Fibroblast of upper back skin (primary cell): ENCODE measurements at regions not wholly inside any gene's neighbourhood (a gene's known extent, or its start where the extent isn't known, plus 50 kb on each side); places are given as distances from the start of the nearest gene placed in this dataset.
"Not testable (repeated sequence)": the region's sequence is repeated elsewhere in the genome, so short reads cannot be mapped to it uniquely, and the experiment has no call there.

Experiments used
- DNase-seq: peaks from one replicate; pipeline ENCODE4 v3.0.0-alpha.2; 2013

GRCh38 chr13:48851707-48852106, 124.0 kb upstream of the FNDC3A start:
- DNase-seq = no peak

- DNase-seq = no peak
Observed at GRCh38 chr13:48852911-48853727, 122.6 kb upstream of the FNDC3A start.

- DNase-seq = peak; percentile 47
Observed at GRCh38 chr13:48853728-48854102, 122.0 kb upstream of the FNDC3A start.

GRCh38 chr13:48857576-48857975, 118.1 kb upstream of the FNDC3A start:
- DNase-seq = no peak

- no peak for DNase-seq
Observed at GRCh38 chr13:48858122-48858902, 117.4 kb upstream of the FNDC3A start.

- DNase-seq = no peak
Observed at GRCh38 chr13:48859272-48860105, 116.2 kb upstream of the FNDC3A start.

- DNase-seq = no peak
Observed at GRCh38 chr13:48860364-48860763, 115.3 kb upstream of the FNDC3A start.

- DNase-seq = no peak
Observed at GRCh38 chr13:48862572-48862971, 113.1 kb upstream of the FNDC3A start.

GRCh38 chr13:48864100-48864499, 111.6 kb upstream of the FNDC3A start:
- no peak for DNase-seq

- no peak for DNase-seq
Observed at GRCh38 chr13:48866249-48866648, 109.5 kb upstream of the FNDC3A start.

GRCh38 chr13:48873081-48873480, 102.6 kb upstream of the FNDC3A start:
- no peak for DNase-seq

GRCh38 chr13:48873587-48873986, 102.1 kb upstream of the FNDC3A start:
- peak; percentile 41 for DNase-seq

- no peak for DNase-seq
Observed at GRCh38 chr13:48874165-48874564, 101.5 kb upstream of the FNDC3A start.

- no peak for DNase-seq
Observed at GRCh38 chr13:48875047-48875446, 100.7 kb upstream of the FNDC3A start.

- DNase-seq = no peak
Observed at GRCh38 chr13:48876289-48876688, 99.4 kb upstream of the FNDC3A start.

- DNase-seq = peak; percentile 2
Observed at GRCh38 chr13:48879432-48879831, 96.3 kb upstream of the FNDC3A start.

- DNase-seq = no peak
Observed at GRCh38 chr13:48879854-48880253, 95.9 kb upstream of the FNDC3A start.

- DNase-seq = not testable (repeated sequence)
Observed at GRCh38 chr13:48883786-48884185, 91.9 kb upstream of the FNDC3A start.

GRCh38 chr13:48885027-48885395, 90.7 kb upstream of the FNDC3A start:
- DNase-seq = no peak

GRCh38 chr13:48888613-48889012, 87.1 kb upstream of the FNDC3A start:
- no peak for DNase-seq

- peak; percentile 54 for DNase-seq
Observed at GRCh38 chr13:48890391-48890790, 85.3 kb upstream of the FNDC3A start.

GRCh38 chr13:48891586-48891985, 84.1 kb upstream of the FNDC3A start:
- DNase-seq = peak; percentile 63

- DNase-seq = peak; percentile 89
Observed at GRCh38 chr13:48892053-48892687, 83.5 kb upstream of the FNDC3A start.
